ENCODE measurements at regions not wholly inside any gene's neighbourhood (a gene's known extent, or its start where the extent isn't known, plus 50 kb on each side); places are given as distances from the start of the nearest gene placed in this dataset.

GRCh38 chr10:92756201-92757065, 66.7 kb downstream of the HHEX start:
- H3K4me3 ChIP-seq (ENCODE audit: control insufficient read depth, low read depth, low read length), result no peak overlapping the region
- DNase-seq (ENCODE audit: low read depth), result no peak
- TF ChIP-seq, protein P1, sequence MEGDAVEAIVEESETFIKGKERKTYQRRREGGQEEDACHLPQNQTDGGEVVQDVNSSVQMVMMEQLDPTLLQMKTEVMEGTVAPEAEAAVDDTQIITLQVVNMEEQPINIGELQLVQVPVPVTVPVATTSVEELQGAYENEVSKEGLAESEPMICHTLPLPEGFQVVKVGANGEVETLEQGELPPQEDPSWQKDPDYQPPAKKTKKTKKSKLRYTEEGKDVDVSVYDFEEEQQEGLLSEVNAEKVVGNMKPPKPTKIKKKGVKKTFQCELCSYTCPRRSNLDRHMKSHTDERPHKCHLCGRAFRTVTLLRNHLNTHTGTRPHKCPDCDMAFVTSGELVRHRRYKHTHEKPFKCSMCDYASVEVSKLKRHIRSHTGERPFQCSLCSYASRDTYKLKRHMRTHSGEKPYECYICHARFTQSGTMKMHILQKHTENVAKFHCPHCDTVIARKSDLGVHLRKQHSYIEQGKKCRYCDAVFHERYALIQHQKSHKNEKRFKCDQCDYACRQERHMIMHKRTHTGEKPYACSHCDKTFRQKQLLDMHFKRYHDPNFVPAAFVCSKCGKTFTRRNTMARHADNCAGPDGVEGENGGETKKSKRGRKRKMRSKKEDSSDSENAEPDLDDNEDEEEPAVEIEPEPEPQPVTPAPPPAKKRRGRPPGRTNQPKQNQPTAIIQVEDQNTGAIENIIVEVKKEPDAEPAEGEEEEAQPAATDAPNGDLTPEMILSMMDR (IDR thresholded peaks at IDR 0.05; ENCODE audit: control insufficient read depth, insufficient read depth, low read depth, low read length, missing control alignments), result no peak

- DNase-seq (ENCODE audit: low read depth), result peak; percentile 65
- H3K4me3 ChIP-seq (ENCODE audit: control insufficient read depth, low read depth, low read length), result no peak overlapping the region
- TF ChIP-seq, protein P1 (IDR thresholded peaks at IDR 0.05; ENCODE audit: control insufficient read depth, insufficient read depth, low read depth, low read length, missing control alignments), result peak; percentile 22
Measured at GRCh38 chr10:92757066-92757710, 67.4 kb downstream of the HHEX start.

GRCh38 chr10:92757711-92758104, 68.0 kb downstream of the HHEX start:
- TF ChIP-seq, protein P1 (IDR thresholded peaks at IDR 0.05; ENCODE audit: control insufficient read depth, insufficient read depth, low read depth, low read length, missing control alignments), result no peak
- H3K4me3 ChIP-seq (ENCODE audit: control insufficient read depth, low read depth, low read length), result no peak overlapping the region
- no peak for DNase-seq (ENCODE audit: low read depth)

DNA sequence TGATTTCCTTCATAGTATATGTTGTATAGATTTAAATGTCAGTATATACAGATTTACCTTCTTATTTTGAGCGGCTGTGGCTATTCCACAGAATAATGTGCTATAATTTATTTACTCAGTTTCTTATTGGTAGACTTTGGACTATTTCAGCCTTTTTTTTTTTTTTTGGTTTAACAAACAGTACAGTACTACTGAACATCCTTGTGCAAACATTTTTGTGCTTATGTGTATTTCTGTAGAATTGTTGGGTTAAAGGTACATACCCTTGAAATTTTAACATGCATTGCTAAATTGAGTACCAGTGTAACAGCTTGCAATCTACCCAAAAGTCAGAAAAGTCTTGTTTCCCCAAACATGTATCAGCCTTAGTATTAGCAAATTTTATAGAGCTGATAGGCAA, 68.8 kb downstream of the HHEX start:
- no peak overlapping the region for H3K4me3 ChIP-seq (ENCODE audit: control insufficient read depth, low read depth, low read length)
- TF ChIP-seq, protein P1 (IDR thresholded peaks at IDR 0.05; ENCODE audit: control insufficient read depth, insufficient read depth, low read depth, low read length, missing control alignments), result no peak
- DNase-seq (ENCODE audit: low read depth), result no peak

- peak; percentile 20 for DNase-seq (ENCODE audit: low read depth)
- H3K4me3 ChIP-seq (ENCODE audit: control insufficient read depth, low read depth, low read length), result no peak overlapping the region
- TF ChIP-seq, protein P1 (IDR thresholded peaks at IDR 0.05; ENCODE audit: control insufficient read depth, insufficient read depth, low read depth, low read length, missing control alignments), result no peak
Measured at GRCh38 chr10:92760609-92761008, 70.9 kb downstream of the HHEX start.

- DNase-seq (ENCODE audit: low read depth), result no peak
- TF ChIP-seq, protein P1 (IDR thresholded peaks at IDR 0.05; ENCODE audit: control insufficient read depth, insufficient read depth, low read depth, low read length, missing control alignments), result no peak
- no peak overlapping the region for H3K4me3 ChIP-seq (ENCODE audit: control insufficient read depth, low read depth, low read length)
Measured at GRCh38 chr10:92761571-92761970, 71.8 kb downstream of the HHEX start.

All from AG09309 (cell line).